VCaP (cell line): ENCODE measurements at regions not wholly inside any gene's neighbourhood (a gene's known extent, or its start where the extent isn't known, plus 50 kb on each side); places are given as distances from the start of the nearest gene placed in this dataset.

ENCODE experiments used
- H3K27ac ChIP-seq: fragments of 450-650 bp; 2 replicates; pipeline ENCODE4 v1.5.1; 2017
- TF ChIP-seq, protein P1 (sequence below): fragments of 450-650 bp; conservative IDR thresholded peaks from 2 replicates; pipeline ENCODE4 v1.5.1; 2017; ENCODE audit warnings: mild to moderate bottlenecking, moderate library complexity

DNA sequence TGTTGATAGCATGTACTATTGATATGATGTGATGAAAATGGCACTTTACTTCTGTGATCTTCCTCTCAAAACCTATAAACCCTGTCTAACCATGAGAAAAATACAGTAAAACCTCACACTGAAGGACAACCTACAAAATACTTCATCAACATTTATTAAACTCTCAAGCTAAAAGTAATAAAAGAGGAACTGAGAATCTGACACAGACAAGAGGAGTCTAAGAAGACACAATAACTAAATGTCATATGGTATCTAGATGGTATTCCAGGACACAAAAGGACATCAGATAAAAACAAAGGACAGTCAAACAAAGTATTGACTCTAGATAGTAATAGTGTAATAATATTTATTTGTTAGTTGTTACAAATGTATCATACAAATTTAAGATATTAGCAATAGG is 655.3 kb downstream of the SH3BGRL start:
- TF ChIP-seq, protein P1, sequence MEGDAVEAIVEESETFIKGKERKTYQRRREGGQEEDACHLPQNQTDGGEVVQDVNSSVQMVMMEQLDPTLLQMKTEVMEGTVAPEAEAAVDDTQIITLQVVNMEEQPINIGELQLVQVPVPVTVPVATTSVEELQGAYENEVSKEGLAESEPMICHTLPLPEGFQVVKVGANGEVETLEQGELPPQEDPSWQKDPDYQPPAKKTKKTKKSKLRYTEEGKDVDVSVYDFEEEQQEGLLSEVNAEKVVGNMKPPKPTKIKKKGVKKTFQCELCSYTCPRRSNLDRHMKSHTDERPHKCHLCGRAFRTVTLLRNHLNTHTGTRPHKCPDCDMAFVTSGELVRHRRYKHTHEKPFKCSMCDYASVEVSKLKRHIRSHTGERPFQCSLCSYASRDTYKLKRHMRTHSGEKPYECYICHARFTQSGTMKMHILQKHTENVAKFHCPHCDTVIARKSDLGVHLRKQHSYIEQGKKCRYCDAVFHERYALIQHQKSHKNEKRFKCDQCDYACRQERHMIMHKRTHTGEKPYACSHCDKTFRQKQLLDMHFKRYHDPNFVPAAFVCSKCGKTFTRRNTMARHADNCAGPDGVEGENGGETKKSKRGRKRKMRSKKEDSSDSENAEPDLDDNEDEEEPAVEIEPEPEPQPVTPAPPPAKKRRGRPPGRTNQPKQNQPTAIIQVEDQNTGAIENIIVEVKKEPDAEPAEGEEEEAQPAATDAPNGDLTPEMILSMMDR, result no peak
- H3K27ac ChIP-seq, result no peak overlapping the region

DNA sequence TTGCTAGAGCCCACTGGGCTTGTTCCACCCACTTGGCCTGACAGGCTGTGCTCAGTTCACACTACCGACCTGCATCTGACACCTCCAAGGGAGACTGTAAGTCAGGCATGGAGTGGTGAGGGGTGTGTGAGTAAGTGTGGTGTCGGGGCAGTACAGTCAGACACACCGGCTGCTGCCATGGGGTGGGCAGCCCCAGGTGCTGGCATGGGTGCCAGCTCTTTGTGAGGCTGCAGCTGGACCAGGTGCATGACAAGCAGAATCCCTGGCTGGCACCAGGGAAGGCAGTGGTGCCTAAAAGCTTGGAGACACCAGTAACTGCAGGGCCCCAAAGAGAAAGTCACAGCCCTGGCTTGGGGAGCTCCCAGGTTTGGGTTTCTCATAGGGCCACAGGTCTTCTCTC is 665.0 kb downstream of the SH3BGRL start:
- TF ChIP-seq, protein P1, result no peak

DNA sequence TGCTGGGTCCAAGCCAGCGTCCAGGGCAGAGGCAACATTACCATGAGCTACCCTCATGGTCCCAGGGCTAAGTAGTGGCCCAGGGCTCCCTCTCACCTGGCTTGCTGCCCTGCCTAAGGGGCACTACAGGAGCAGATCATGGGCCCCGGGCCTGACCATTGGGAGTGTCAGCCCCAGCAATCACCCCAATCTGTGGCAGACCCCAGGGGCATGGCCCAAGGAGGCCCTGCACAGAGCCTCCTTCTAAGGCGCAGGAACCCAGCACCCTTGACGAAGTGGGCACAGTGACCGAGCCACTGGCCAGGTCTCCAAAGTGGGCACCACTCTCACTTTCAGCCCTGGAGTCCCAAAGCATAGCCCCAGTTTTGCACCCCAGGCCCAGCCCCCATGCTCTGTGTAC is 667.1 kb downstream of the SH3BGRL start:
- TF ChIP-seq, protein P1, result no peak
- H3K27ac ChIP-seq, result no peak overlapping the region

More for the DNA sequence above, 665.0 kb downstream of the SH3BGRL start:
- H3K27ac ChIP-seq, result no peak overlapping the region

DNA sequence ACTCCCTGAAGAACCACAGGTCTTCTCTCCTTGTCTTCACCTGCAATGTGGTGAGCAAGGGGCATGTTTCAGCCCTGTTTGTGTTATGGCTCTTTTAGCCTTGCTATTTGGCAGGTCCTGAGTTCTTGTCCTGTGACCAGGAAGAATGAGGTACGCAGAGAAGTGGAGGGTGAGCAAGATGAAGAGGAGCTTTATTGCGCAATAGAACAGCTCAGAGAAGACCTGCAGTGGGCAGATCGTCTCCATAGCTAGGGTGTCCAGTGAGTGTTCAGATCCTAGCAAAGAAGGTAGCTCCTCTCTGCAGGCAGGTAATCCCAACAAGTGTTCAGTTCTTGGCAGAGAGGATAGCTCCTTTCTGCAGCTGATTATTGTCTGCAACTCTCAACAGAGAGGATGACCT is 672.9 kb downstream of the SH3BGRL start:
- H3K27ac ChIP-seq, result no peak overlapping the region
- TF ChIP-seq, protein P1, result no peak

DNA sequence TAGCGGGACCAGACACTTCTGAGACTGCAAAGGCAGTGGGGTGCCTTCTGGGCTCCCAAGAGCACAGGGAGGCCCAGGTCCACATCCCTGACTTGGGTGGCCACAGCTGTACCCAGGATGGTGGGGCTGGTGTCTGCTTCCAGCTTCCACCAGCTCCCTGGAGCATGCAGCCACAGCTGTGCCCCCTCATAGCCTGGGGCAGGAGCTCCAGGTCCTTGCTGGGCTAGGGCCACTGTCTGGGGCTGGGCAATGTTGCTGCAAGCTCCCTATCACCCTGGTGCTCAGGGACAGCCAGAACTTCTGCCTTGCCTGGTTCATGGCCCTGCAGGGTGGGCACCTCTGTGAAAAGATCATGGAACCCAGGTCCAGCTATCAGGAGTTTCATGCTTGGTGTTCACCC is 673.9 kb downstream of the SH3BGRL start:
- no peak overlapping the region for H3K27ac ChIP-seq

DNA sequence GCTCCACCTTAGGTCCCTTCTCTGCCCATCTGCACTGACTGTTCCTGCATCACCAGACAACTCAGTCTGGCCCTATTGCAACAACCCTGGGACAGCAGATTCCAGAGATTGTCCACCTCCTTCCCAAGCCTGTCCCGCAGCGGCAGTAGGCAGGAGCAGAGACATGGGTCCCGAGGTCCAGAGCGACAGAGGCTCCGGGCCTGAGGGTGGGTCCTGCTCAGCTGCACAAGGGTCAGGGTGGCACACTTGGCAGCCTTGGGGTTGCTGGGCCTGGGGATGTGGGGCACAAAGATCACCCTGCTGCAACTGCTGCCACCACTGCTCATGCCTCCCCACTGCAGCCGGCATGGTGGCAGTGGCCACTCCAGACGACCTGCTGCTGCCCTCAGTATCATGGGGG is 674.5 kb downstream of the SH3BGRL start:
- TF ChIP-seq, protein P1, result no peak
- H3K27ac ChIP-seq, result no peak overlapping the region

More for the DNA sequence above, 673.9 kb downstream of the SH3BGRL start:
- TF ChIP-seq, protein P1, result no peak

DNA sequence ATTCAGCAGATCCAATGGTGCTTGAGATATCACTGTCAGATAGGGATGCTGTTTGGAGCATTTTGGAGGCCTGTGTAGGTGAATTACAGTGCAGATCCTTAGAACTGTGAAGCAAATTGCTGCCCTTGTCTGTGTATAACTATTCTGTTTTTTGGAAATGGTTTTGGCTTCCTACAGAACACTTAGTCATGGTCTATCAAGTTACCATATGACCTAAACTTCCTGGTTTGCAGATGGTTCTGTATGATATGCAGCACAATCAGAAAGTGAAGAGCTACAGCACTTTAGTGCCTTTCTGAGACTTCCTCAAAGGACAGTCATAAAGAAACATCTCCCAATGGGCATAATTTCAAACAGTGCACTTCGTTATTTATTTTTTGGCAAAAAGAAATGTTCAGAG is 688.6 kb downstream of the SH3BGRL start:
- TF ChIP-seq, protein P1, result no peak

DNA sequence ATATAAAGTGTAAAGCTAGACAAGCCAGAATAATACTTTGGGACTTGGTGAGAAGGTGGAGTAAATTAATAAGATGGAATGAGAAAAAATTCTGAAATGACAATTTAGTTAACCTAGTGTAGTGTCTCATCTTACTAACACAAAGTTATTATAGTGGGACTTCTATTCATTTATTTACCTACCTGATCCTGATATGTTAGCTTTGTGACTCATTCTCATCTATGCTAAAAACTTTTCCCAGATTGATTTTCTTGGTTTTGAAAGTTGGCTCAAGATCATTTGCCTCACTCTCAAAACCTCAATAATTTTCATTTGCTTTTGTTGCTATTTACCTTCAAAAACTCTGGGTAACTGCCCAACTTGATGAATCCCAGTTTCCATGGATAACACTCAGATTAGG is 698.6 kb downstream of the SH3BGRL start:
- TF ChIP-seq, protein P1, result no peak
- H3K27ac ChIP-seq, result no peak overlapping the region

More for the DNA sequence above, 688.6 kb downstream of the SH3BGRL start:
- no peak overlapping the region for H3K27ac ChIP-seq
